ENCODE measurements at regions not wholly inside any gene's neighbourhood (a gene's known extent, or its start where the extent isn't known, plus 50 kb on each side); places are given as distances from the start of the nearest gene placed in this dataset.

DNA sequence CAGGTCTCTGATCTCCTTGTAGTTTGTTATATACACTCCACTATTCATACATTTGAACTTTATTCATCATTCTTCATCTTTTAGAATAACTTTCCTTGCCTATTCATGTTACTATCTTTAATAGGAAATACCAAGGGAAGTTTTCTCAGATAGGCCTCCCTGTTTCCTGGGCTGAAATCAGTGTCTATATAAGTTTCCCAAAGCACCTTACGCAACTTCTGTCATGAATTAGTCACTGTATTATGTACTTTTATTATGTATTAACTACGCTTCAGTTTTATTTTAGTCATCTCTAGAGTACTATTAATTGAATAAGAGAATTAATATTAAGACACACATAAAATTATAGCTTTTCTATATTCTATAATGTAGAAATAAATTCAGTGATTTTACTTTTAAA, 1481.5 kb downstream of the OTOL1 start:
- TF ChIP-seq, protein P1, sequence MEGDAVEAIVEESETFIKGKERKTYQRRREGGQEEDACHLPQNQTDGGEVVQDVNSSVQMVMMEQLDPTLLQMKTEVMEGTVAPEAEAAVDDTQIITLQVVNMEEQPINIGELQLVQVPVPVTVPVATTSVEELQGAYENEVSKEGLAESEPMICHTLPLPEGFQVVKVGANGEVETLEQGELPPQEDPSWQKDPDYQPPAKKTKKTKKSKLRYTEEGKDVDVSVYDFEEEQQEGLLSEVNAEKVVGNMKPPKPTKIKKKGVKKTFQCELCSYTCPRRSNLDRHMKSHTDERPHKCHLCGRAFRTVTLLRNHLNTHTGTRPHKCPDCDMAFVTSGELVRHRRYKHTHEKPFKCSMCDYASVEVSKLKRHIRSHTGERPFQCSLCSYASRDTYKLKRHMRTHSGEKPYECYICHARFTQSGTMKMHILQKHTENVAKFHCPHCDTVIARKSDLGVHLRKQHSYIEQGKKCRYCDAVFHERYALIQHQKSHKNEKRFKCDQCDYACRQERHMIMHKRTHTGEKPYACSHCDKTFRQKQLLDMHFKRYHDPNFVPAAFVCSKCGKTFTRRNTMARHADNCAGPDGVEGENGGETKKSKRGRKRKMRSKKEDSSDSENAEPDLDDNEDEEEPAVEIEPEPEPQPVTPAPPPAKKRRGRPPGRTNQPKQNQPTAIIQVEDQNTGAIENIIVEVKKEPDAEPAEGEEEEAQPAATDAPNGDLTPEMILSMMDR (IDR thresholded peaks at IDR 0.05): no peak
- TF ChIP-seq POLR2A (IDR thresholded peaks at IDR 0.05) (no peak), POLR2AphosphoS5 (IDR thresholded peaks at IDR 0.05) (no peak)

Data from gastroesophageal sphincter (tissue), 3 donors.